ENCODE measurements at regions not wholly inside any gene's neighbourhood (a gene's known extent, or its start where the extent isn't known, plus 50 kb on each side); places are given as distances from the start of the nearest gene placed in this dataset.

DNA sequence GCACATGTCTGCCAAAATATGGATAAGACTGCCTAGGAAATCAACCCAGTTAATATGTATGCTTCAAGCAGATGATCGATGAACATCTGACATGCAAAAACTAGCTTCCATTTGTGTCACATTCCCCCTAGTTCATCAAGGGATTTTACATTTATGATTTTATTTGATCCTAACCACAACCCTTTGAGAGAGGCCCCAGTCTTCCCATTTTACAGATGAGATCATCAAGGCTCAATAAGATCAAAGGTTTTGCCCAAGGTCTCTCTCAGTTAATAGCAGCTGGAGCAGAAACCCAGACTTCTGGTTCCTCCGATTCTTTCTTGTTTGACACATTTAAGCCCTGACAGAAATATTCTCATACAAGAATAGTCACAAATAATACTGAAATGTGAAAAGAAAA lies 107.7 kb upstream of the PPP2R5A start:
- TF ChIP-seq, protein P1, sequence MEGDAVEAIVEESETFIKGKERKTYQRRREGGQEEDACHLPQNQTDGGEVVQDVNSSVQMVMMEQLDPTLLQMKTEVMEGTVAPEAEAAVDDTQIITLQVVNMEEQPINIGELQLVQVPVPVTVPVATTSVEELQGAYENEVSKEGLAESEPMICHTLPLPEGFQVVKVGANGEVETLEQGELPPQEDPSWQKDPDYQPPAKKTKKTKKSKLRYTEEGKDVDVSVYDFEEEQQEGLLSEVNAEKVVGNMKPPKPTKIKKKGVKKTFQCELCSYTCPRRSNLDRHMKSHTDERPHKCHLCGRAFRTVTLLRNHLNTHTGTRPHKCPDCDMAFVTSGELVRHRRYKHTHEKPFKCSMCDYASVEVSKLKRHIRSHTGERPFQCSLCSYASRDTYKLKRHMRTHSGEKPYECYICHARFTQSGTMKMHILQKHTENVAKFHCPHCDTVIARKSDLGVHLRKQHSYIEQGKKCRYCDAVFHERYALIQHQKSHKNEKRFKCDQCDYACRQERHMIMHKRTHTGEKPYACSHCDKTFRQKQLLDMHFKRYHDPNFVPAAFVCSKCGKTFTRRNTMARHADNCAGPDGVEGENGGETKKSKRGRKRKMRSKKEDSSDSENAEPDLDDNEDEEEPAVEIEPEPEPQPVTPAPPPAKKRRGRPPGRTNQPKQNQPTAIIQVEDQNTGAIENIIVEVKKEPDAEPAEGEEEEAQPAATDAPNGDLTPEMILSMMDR (IDR thresholded peaks at IDR 0.05) = no peak
- TF ChIP-seq POLR2A (IDR thresholded peaks at IDR 0.05) = no peak
